RPMI8226 (cell line): ENCODE measurements at regions not wholly inside any gene's neighbourhood (a gene's known extent, or its start where the extent isn't known, plus 50 kb on each side); places are given as distances from the start of the nearest gene placed in this dataset.
A peak's percentile ranks its signal among the peaks of the same experiment; 100 is the strongest.

Experiments
- DNase-seq: peaks from one replicate; pipeline ENCODE4 v3.0.0-alpha.2; 2015

GRCh38 chr3:72183489-72183888, 398.5 kb upstream of the PROK2 start:
- no peak for DNase-seq

GRCh38 chr3:72182206-72182605, 397.3 kb upstream of the PROK2 start:
- DNase-seq, result no peak

GRCh38 chr3:72181251-72181650, 396.3 kb upstream of the PROK2 start:
- DNase-seq, result no peak

- DNase-seq, result no peak
Measured at GRCh38 chr3:72180405-72180804, 395.5 kb upstream of the PROK2 start.

GRCh38 chr3:72179107-72179464, 394.1 kb upstream of the PROK2 start:
- DNase-seq, result no peak

- no peak for DNase-seq
Measured at GRCh38 chr3:72178463-72179106, 393.6 kb upstream of the PROK2 start.

- peak; percentile 73 for DNase-seq
Measured at GRCh38 chr3:72177075-72178050, 392.4 kb upstream of the PROK2 start.

- peak; percentile 79 for DNase-seq
Measured at GRCh38 chr3:72176537-72177041, 391.6 kb upstream of the PROK2 start.

- no peak for DNase-seq
Measured at GRCh38 chr3:72175296-72175858, 390.4 kb upstream of the PROK2 start.

GRCh38 chr3:72174890-72175289, 389.9 kb upstream of the PROK2 start:
- DNase-seq, result no peak

- no peak for DNase-seq
Measured at GRCh38 chr3:72174040-72174439, 389.1 kb upstream of the PROK2 start.

GRCh38 chr3:72171946-72172345, 387.0 kb upstream of the PROK2 start:
- DNase-seq, result no peak

GRCh38 chr3:72171463-72171881, 386.5 kb upstream of the PROK2 start:
- DNase-seq, result no peak

GRCh38 chr3:72169561-72170472, 384.9 kb upstream of the PROK2 start:
- DNase-seq, result no peak

- DNase-seq, result no peak
Measured at GRCh38 chr3:72169120-72169519, 384.2 kb upstream of the PROK2 start.

- no peak for DNase-seq
Measured at GRCh38 chr3:72165808-72166207, 380.9 kb upstream of the PROK2 start.

- DNase-seq, result no peak
Measured at GRCh38 chr3:72165317-72165716, 380.4 kb upstream of the PROK2 start.

GRCh38 chr3:72164635-72164978, 379.7 kb upstream of the PROK2 start:
- DNase-seq, result peak; percentile 52

- peak; percentile 68 for DNase-seq
Measured at GRCh38 chr3:72163809-72164634, 379.1 kb upstream of the PROK2 start.

- DNase-seq, result no peak
Measured at GRCh38 chr3:72162649-72163184, 377.8 kb upstream of the PROK2 start.

GRCh38 chr3:72161881-72162595, 377.1 kb upstream of the PROK2 start:
- no peak for DNase-seq
